K562 (cell line): ENCODE measurements at regions not wholly inside any gene's neighbourhood (a gene's known extent, or its start where the extent isn't known, plus 50 kb on each side); places are given as distances from the start of the nearest gene placed in this dataset.

Source experiments
- ATAC-seq: fragments of 200-7000 bp; cut with Tn5 transposase; 3 replicates; pipeline ENCODE4 v1.9.1; 2020; ENCODE audit warnings: moderate library complexity
- BruUV-seq: library from RNA; stranded (reverse); fragments of 400-500 nt; replicated peaks from 2 replicates; lab custom pipeline; 2021; lab: Mats Ljungman, UMichigan
- CTCF ChIA-PET: fragments of 300-600 bp; formaldehyde crosslinking; extraction: SDS; loops from one replicate; lab custom pipeline; 2021; ENCODE audit warnings: low intra/inter-chr PET ratio; lab: Yijun Ruan, JAX
- POLR2A ChIA-PET: fragments of 300-600, 350-650 bp; sonication (Branson Sonifier 250); formaldehyde crosslinking; extraction: SDS; loops from one replicate; lab custom pipeline; 2021; ENCODE audit warnings: antibody characterized with exemption, inconsistent platforms; lab: Yijun Ruan, JAX
- DNase-seq, 4 experiments: peaks; one replicate each; pipeline versions ENCODE4 v3.0.0 to v3.0.0-alpha.2; 2011 to 2018; ENCODE audit warnings: low spot score in 3 of 4, mixed read lengths in 3 of 4; ENCODE audit errors: extremely low read depth in 1 of 4
- FAIRE-seq: peaks from 2 replicates; lab custom pipeline; 2011; peaks lifted over from hg19 to GRCh38; lab: Jason Lieb, UNC
- H2AFZ ChIP-seq: 2 replicates; pipeline ENCODE4 v1.6.0; 2011; ENCODE audit warnings: low read depth, low read length, control low read depth, inconsistent platforms
- H3K27ac ChIP-seq: fragments of 200-600 bp; 3 replicates; pipeline ENCODE4 v1.8.0; 2011; ENCODE audit warnings: low read depth, mild to moderate bottlenecking, control low read depth, inconsistent platforms, low read length, moderate library complexity, mixed read lengths; ENCODE audit errors: extremely low read depth
- H3K27me3 ChIP-seq, 2 experiments: fragments of 300-600 bp in 1 of 2; 2 replicates in 1 of 2; 3 replicates in 1 of 2; pipeline versions ENCODE4 v1.6.0 to v1.8.0; 2011; ENCODE audit warnings: inconsistent platforms in 2 of 2, low read length in 2 of 2, mild to moderate bottlenecking in 1 of 2, mixed read lengths in 1 of 2, moderate library complexity in 1 of 2; ENCODE audit not compliant: control insufficient read depth in 2 of 2, insufficient read depth in 2 of 2
- H3K36me3 ChIP-seq: fragments of 300-600 bp; 3 replicates; pipeline ENCODE4 v1.8.0; 2011; ENCODE audit warnings: mild to moderate bottlenecking, low read length, inconsistent platforms; ENCODE audit not compliant: control insufficient read depth, insufficient read depth
- H3K4me1 ChIP-seq, 2 experiments: fragments of 200-600 bp in 1 of 2; replicated peaks in 1 of 2; 2 replicates in 1 of 2; 3 replicates in 1 of 2; pipeline versions ENCODE4 v1.5.1 to v1.8.0; 2011; ENCODE audit warnings: inconsistent platforms in 2 of 2, low read length in 2 of 2, mild to moderate bottlenecking in 1 of 2, mixed read lengths in 1 of 2, moderate library complexity in 1 of 2; ENCODE audit not compliant: control insufficient read depth in 2 of 2, insufficient read depth in 2 of 2
- H3K4me2 ChIP-seq: 2 replicates; pipeline ENCODE4 v1.6.1; 2011; ENCODE audit warnings: low read length, control low read depth, inconsistent platforms, mixed read lengths; ENCODE audit not compliant: insufficient read depth
- H3K4me3 ChIP-seq: fragments of 200-600 bp; sonication (generic), shearing (Covaris generic); 2 replicates; pipeline ENCODE4 v1.5.1; 2016; ENCODE audit warnings: control low read depth, inconsistent platforms
- H3K79me2 ChIP-seq: fragments of 200-600 bp; 3 replicates; pipeline ENCODE4 v1.8.0; 2011; ENCODE audit warnings: low read length, inconsistent platforms; ENCODE audit not compliant: control insufficient read depth, insufficient read depth
- H3K9ac ChIP-seq, 2 experiments: 2 replicates each; pipeline versions ENCODE4 v1.6.0 to v1.6.1; 2011; ENCODE audit warnings: low read depth in 2 of 2, low read length in 2 of 2, control low read depth in 1 of 2, inconsistent platforms in 1 of 2, mild to moderate bottlenecking in 1 of 2, mixed read lengths in 1 of 2; ENCODE audit not compliant: insufficient read depth in 1 of 2
- H3K9me1 ChIP-seq: one replicate; pipeline ENCODE4 v1.6.0; 2011; ENCODE audit warnings: inconsistent platforms, mild to moderate bottlenecking, low read length, moderate library complexity; ENCODE audit not compliant: control insufficient read depth, insufficient read depth
- H3K9me3 ChIP-seq: replicated peaks from 2 replicates; pipeline ENCODE4 v1.5.1; 2011; ENCODE audit warnings: low read depth, low read length, inconsistent platforms; ENCODE audit not compliant: control insufficient read depth, insufficient read depth
- H4K20me1 ChIP-seq: replicated peaks from 2 replicates; pipeline ENCODE4 v1.6.1; 2011; ENCODE audit warnings: low read length, inconsistent platforms, mixed read lengths; ENCODE audit not compliant: control insufficient read depth, insufficient read depth
- CREM ChIP-seq: IDR thresholded peaks from 2 replicates; pipeline ENCODE4 v1.6.1; 2014; ENCODE audit warnings: antibody characterized with exemption, low read depth
- CTCF ChIP-seq, 3 experiments: IDR thresholded peaks in 2 of 3; conservative IDR thresholded peaks in 1 of 3; 2 replicates each; pipeline ENCODE4 v1.5.1; 2011 to 2012; ENCODE audit warnings: low read length in 3 of 3, mild to moderate bottlenecking in 3 of 3, control low read depth in 2 of 3, improper control_type of control experiment in 1 of 3, inconsistent platforms in 1 of 3, low read depth in 1 of 3, mixed read lengths in 1 of 3, moderate library complexity in 1 of 3; ENCODE audit not compliant: insufficient read depth in 2 of 3
- CTCFL ChIP-seq: IDR thresholded peaks from 2 replicates; pipeline ENCODE4 v1.6.1; 2011; ENCODE audit warnings: borderline replicate concordance, low read depth, mild to moderate bottlenecking, moderate library complexity, low read length; ENCODE audit not compliant: insufficient read depth, poor library complexity, severe bottlenecking
- MAZ ChIP-seq, 2 experiments: fragments of 450-650 bp in 1 of 2; sonication (generic) in 1 of 2; formaldehyde crosslinking; IDR thresholded peaks in 1 of 2; conservative IDR thresholded peaks in 1 of 2; 2 replicates each; pipeline versions ENCODE4 v1.4.0 to v1.5.0; 2020; ENCODE audit warnings: mild to moderate bottlenecking in 1 of 2, missing genetic modification reagents in 1 of 2
- NR1H2 ChIP-seq: sonication (generic); formaldehyde crosslinking; IDR thresholded peaks from 2 replicates; pipeline ENCODE4 v1.4.0; 2020; ENCODE audit warnings: mild to moderate bottlenecking, missing genetic modification reagents
- NR4A1 ChIP-seq, 2 experiments: fragments of 250-450 bp in 1 of 2; fragments of 450-650 bp in 1 of 2; sonication (Bioruptor Pico) in 1 of 2; IDR thresholded peaks; 2 replicates each; pipeline versions ENCODE4 v1.4.0 to v1.6.1; 2016 to 2020; ENCODE audit warnings: mild to moderate bottlenecking in 2 of 2, missing compliant biosample characterization in 1 of 2, missing genetic modification characterization in 1 of 2, moderate library complexity in 1 of 2
- RAD21 ChIP-seq, 2 experiments: fragments of 250-450 bp in 1 of 2; fragments of 450-650 bp in 1 of 2; sonication (Bioruptor Pico) in 1 of 2; formaldehyde crosslinking in 1 of 2; IDR thresholded peaks in 1 of 2; conservative IDR thresholded peaks in 1 of 2; 2 replicates each; pipeline versions ENCODE4 v1.4.0 to v1.8.0; 2020 to 2022; ENCODE audit warnings: mild to moderate bottlenecking in 2 of 2, moderate library complexity in 1 of 2
- SPI1 ChIP-seq: IDR thresholded peaks from 2 replicates; pipeline ENCODE4 v1.6.1; 2011; ENCODE audit warnings: low read depth, low read length, control low read depth, borderline replicate concordance
- TFAP4 ChIP-seq: sonication (generic); formaldehyde crosslinking; IDR thresholded peaks from 2 replicates; pipeline ENCODE4 v1.8.0; 2022; ENCODE audit warnings: missing genetic modification reagents, mild to moderate bottlenecking, moderate library complexity, borderline replicate concordance
- ZNF717 ChIP-seq: fragments of 250-450 bp; sonication (Bioruptor Pico); IDR thresholded peaks from 2 replicates; pipeline ENCODE4 v1.5.0; 2021
- WGBS: fragments of 100-300 bp; shearing (Covaris generic); methylation state at CpG from one replicate; pipeline ENCODE4 v1.1.6; 2016; ENCODE audit warnings: low coverage, mixed read lengths; ENCODE audit not compliant: insufficient coverage; ENCODE audit errors: missing lambda C conversion rate; 5-methylcytosine and 5-hydroxymethylcytosine counted together
- in situ Hi-C: fragments of 300-500 bp; cut with MboI; formaldehyde crosslinking; loops from 4 replicates; pipeline ENCODE4 v1.15.0; 2018; ENCODE audit warnings: inconsistent platforms, mixed read lengths
- intact Hi-C: fragments of 100-400 bp; cut with micrococcal nuclease; formaldehyde crosslinking; loops from 2 replicates; pipeline ENCODE4 v1.14.2; 2022

GRCh38 chr2:146412625-146413024 is 1432.2 kb upstream of the ACVR2A start:
- DNase-seq, result peak; percentile 15 to 43 (median 21)
- H3K27ac ChIP-seq, result no peak overlapping the region
- H3K36me3 ChIP-seq, result no peaks in the 10 kb centered on the region
- peak; percentile 85 for ATAC-seq
- no peak overlapping the region for H3K9ac ChIP-seq
- no peaks in the 10 kb centered on the region for H3K9me1 ChIP-seq
- H3K4me2 ChIP-seq, result peak overlapping the region; percentile 41
- in situ Hi-C loops (no loop called here), intact Hi-C loops (no loop called here)
- TF ChIP-seq CTCF (IDR thresholded peaks at IDR 0.05 in 2 of 3, conservative IDR thresholded peaks at IDR 0.05 in 1 of 3; ENCODE audit: insufficient read depth in 2 of 3, low read depth in 1 of 3, low read length in 3 of 3), result peak; percentile 53 to 96 (median 63)
- 0 out of 2 replicates have a peak, but pooled peaks have one; percentile 14 for TF ChIP-seq CREM
- TF ChIP-seq TFAP4 (CRISPR knock-in tag), result peak; percentile 32; the same call in 1 of the 2 replicates
- peak; percentile 62; the same call in 1 of the 2 replicates for TF ChIP-seq SPI1
- no peak for TF ChIP-seq NR4A1 (CRISPR knock-in tag; IDR thresholded peaks at IDR 0.05)
- TF ChIP-seq NR4A1 (tag; IDR thresholded peaks at IDR 0.05), result no peak
- TF ChIP-seq MAZ (CRISPR knock-in tag; conservative IDR thresholded peaks at IDR 0.05 in 1 of 2, IDR thresholded peaks at IDR 0.05 in 1 of 2), result peak in 1 of 2 experiments; percentile 45; a peak in 1 of 4 replicates
- no peak for TF ChIP-seq ZNF717 (CRISPR knock-in tag)
- no peak for TF ChIP-seq NR1H2 (CRISPR knock-in tag)
- TF ChIP-seq CTCFL, result peak; percentile 50
- peak in 1 of 2 experiments; percentile 8; a peak in 1 of 4 replicates for TF ChIP-seq RAD21 (CRISPR knock-in tag; conservative IDR thresholded peaks at IDR 0.05 in 1 of 2, IDR thresholded peaks at IDR 0.05 in 1 of 2)
- POLR2A ChIA-PET, result no interaction called here
- peak overlapping the region; percentile 66; the same call in 1 of the 2 replicates for H2AFZ ChIP-seq
- CTCF ChIA-PET, result no interaction called here
- H3K4me3 ChIP-seq, result no peak overlapping the region
- H3K27me3 ChIP-seq, result no peaks in the 10 kb centered on the region
- no peaks in the 10 kb centered on the region for H4K20me1 ChIP-seq
- no peaks in the 10 kb centered on the region for H3K9me3 ChIP-seq
- no peaks in the 10 kb centered on the region for H3K4me1 ChIP-seq
- BruUV-seq, result no TSS peak
- no peak for FAIRE-seq
- no peaks in the 10 kb centered on the region for H3K79me2 ChIP-seq
- WGBS, result 5% methylated on average over 8 of the region's 8 CpGs
